GM12873 (cell line): ENCODE measurements at regions not wholly inside any gene's neighbourhood (a gene's known extent, or its start where the extent isn't known, plus 50 kb on each side); places are given as distances from the start of the nearest gene placed in this dataset.

Experiments
- CTCF ChIP-seq: IDR thresholded peaks from 2 replicates; pipeline ENCODE4 v1.5.1; 2012; ENCODE audit warnings: low read depth, mild to moderate bottlenecking, moderate library complexity, low read length, control low read depth; ENCODE audit not compliant: insufficient read depth; ENCODE audit errors: missing control alignments

GRCh38 chr7:72481934-72482333 lies 69.8 kb upstream of the CALN1 start:
- TF ChIP-seq CTCF, result no peak

GRCh38 chr7:72476608-72477305 lies 64.6 kb upstream of the CALN1 start:
- TF ChIP-seq CTCF, result peak; percentile 24

- TF ChIP-seq CTCF, result no peak
Observed at GRCh38 chr7:72467237-72467636, 55.1 kb upstream of the CALN1 start.

- no peak for TF ChIP-seq CTCF
Observed at GRCh38 chr7:72466797-72467196, 54.7 kb upstream of the CALN1 start.

GRCh38 chr7:72465521-72465920 lies 53.4 kb upstream of the CALN1 start:
- TF ChIP-seq CTCF, result no peak

GRCh38 chr7:72462311-72462710 lies 50.2 kb upstream of the CALN1 start:
- TF ChIP-seq CTCF, result no peak
